HG02610 (cell line): ENCODE measurements at regions not wholly inside any gene's neighbourhood (a gene's known extent, or its start where the extent isn't known, plus 50 kb on each side); places are given as distances from the start of the nearest gene placed in this dataset.

Experiments
- ATAC-seq: cut with Tn5 transposase; IDR thresholded peaks from one replicate; pipeline ENCODE4 v1.9.1; 2021; ENCODE audit warnings: mild to moderate bottlenecking, moderate library complexity; ENCODE audit not compliant: unreplicated experiment

DNA sequence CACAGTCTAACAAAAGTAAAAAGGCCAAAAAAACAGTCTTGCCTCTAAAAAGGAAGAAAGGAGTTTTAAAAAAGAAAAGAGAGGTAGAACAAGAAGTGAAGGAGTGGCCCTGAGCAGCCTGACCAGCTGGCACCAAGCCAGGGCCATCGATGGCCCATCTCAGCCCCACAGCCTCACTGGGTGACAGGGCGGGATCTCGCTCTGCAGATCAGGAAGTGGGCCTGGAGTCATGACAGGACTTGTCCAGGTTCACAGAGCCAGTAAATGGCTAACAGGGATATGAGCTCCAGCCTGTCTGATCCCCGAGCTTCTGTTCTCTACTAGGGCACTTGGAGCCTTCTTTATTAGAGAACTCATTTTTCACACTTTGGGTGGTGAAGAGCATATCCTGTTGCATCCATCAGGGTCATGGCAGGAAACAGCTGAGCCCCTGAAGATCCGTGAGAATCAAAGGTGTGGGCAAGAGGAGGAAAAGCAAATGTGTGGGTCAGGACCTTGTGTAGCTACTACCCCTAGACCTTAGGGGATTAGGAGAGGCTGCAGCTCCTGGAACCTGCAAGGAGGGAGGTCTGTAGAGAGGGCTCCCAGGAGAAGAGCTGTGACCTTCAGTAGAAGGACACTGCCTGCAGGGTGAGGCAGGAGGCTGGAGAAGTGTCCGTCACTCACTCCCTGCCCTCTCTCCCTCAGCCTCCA is 299.0 kb upstream of the MSX2 start:
- ATAC-seq = no peak

DNA sequence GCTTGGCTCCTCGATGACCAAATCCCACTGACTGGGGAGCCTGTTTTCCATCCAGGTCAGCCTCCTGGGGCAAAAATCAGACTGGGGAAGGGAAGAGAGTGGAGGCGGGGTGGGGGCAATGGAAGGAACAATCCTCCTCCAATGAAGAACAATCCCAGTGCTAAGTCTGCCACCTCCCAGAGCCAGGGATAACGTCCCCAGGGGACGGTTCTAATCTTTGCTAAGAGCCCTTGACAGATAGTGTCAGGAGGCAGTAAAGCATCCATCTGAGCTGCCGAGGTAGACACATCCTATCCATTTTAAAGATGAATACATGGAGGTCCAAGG is 298.5 kb upstream of the MSX2 start:
- ATAC-seq = no peak

DNA sequence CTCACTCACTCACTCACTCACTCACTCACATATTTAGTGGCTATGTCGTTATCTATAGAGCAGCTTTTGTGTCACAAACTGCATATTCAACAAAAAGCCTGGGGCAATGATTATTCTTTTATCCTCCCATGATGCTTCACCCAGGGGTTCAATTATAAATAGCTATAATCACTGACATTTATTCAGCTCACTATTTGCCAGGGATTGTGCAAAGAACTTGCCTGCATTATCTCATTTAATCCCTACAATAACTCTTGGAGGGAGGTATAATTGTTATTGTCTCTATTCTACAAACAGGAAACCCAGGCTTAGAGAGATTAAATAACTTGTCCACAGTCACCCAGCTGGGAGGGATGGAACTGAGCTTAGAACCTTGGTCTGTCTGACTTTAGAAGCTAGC is 298.0 kb upstream of the MSX2 start:
- ATAC-seq = no peak

DNA sequence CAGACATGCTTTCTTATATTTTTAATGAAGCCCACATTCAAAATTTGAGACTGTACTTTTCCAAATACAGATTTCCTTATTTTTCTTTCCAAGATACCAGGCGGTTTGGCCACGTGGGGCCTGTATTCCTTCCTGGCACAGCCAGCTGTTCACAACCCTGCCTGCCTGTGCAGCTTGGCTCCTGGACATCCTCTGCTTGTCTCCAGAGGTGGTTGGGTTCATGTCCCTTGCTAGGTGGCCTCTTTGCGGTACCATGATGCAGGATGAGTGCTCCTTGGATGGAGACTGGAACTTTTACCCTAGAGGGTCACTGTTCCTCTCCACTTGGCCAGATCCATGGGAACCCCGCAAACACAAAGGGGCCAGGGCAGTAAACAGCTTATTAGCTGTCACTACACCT is 297.5 kb upstream of the MSX2 start:
- ATAC-seq = no peak

DNA sequence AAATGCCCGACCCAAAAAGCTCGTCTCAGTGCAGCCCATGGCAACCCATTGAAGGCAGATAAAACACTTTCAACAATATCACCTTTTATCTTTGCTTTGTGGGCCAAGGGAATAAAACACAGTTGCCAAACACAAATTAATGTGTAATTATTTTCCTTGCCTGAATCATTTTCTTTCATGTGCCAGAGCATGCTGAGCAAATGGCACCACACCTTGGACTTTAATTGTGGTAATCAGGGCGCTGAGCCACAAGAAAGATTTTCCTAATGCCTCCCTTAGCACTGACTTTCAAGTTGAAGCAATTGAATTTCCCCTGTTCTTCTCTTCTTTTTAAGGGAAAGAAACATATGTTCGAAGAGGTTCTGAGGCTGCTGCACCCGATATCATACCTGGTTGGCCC is 297.1 kb upstream of the MSX2 start:
- no peak for ATAC-seq

DNA sequence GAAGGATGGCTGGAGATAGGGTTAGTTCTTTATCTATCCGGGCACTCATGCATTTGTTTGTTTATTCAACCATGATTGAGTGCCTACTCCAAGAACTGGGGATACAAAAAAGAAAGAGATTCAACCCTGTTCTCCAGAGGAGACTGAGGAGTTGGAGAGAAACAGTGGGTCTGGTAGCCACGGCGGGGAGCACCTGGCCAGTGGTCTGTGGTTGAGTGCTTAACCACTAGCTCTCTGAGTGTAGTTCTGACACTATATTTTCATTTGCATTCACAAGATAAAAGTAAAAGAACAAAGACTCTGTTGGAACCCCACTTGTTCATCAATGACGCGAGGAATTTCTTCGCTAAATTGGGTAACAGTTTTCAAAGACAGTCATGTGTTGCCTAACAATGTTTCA is 295.5 kb upstream of the MSX2 start:
- ATAC-seq = no peak

DNA sequence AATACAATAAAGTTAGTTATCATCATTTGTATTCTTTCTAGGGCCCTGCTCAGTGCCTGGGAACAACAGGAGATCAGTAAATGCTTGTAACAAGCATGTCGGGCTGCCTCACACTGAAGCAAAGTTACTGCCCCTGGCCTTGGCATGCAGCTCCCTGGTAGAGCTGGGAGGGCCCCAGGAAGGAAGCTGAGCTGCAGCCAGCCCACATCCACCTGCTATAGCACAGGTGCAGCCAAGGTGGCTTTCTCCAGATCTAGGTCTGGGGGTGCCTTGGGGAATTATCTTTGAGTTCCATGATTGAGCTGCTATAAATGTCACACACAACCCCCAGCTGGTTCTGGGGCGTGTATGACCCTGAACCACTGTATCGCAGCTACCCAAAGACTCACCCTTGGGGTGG is 293.4 kb upstream of the MSX2 start:
- ATAC-seq = no peak

DNA sequence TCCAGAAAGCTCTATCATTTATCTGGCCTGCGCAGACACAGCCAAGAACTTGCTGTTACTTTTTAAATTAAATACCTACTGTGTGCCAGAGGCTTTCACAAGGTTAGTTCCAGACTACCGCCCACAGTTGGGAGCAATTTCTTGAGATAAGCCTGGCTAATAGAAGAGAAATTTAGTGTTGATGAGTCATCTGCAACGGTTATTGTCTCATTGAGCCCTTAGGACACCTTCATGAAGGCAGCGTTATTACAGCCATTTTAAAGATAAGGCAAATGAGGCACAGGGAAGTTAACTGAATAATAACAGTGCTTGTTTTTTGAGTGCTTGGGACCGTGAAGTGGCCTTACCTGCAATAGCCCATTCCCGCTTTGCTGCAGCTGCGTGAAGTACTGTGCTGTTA is 292.9 kb upstream of the MSX2 start:
- no peak for ATAC-seq

DNA sequence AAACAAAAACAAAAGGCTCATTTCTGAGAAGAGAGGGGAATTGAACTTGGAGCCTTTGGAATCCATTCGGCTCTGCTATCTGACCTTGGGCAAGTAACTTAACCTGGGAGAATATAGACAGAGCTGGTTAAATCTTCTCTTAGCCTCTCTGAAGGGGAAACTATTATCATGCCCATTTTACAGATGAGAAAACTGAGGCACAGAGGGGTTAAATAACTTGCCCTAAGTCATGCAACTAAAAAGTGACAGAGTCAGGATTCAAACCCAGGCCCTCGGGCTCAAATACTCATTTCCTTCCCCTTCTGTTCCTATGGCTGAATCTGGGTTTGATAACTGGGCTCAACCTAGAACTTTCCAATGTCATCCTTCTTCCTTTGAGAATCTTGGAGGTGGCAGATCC is 291.3 kb upstream of the MSX2 start:
- ATAC-seq = no peak

DNA sequence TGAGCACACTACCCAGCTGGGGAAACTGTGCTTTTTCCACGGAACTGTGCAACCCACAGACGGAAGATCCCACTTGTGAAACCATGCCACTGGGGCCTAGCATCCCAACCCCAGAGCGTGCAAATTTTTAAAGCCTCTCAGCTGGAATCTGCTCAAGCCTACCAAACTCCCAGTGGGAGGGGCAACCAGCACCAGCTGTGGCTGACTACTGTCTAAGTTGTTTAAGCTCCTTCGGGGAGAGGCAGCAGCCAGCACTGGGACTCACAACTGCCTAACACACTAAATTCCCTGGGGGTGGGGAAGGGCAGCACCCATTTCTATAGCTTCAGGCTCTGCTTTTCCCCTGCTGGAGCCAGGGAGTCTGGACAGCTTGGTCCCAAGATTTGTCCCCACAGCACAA is 287.6 kb upstream of the MSX2 start:
- no peak for ATAC-seq

DNA sequence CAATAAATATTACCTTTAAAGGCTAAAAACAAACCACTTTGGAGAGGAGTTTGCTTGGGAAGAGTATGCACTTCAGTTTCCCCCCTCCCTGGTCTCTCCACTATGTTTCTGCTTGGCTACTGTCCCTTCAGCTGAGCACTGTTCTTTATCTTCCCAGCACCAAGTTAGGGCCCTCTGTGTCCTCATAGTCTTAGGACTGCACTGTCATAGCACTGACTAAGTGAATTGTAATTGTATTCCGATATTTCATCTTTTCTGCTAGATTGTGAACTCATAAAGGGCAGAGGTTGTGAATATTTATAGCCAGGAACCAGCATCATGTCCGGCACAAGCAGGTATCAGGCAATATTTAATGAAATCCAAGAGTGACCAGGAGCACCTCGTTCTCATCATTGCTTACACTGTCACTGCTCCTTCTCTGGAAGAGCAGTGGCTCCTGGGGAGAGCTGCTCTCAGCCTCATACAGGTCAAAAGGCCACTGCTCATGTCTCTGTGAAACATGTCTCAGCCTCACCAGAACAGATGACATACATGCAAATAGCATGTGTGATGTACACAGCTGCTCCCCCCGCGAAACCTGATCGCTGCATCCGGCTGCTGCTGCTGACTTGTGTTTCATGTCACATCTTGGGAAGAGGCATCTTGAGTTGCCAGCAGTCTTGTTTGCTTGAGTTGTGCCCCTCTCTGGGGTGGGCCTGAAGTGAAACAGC is 279.7 kb upstream of the MSX2 start:
- ATAC-seq = no peak

DNA sequence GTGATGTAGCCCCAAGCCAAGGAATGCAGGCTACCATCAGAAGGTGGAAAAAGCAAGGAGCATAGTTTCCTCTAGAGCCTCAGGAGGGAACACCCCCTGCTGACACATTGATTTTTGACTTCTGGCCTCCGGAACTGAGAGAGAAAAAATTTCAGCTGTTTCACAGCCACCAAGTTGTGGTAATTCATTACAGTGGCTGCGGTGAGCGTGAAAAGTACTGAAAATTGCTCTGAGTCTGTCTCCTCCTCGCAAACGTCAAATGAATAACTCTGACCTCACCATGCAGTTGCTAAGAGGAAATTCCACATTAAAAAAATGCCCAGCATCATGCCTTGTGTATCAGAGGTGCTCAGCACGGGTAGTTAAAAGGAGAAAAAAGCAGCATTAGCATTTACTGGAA is 277.9 kb upstream of the MSX2 start:
- no peak for ATAC-seq

DNA sequence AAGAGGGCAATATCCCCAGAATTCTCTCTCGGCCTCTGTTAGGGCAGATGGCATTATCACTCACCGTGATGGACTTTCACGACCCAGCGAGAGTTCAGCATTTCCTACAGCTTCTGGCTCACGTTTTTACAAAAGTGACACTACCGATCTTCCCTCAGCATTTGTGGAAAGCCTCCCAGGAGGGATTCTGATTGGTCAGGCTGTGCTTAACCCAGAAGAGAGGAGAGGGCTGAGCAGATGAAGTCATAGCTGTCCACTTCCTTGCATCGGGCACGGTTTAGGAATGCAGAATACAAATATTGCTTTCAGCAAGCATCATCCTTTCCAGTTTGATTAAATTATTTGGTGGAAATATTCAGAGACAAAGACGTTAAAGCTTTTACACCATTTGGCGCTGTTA is 277.4 kb upstream of the MSX2 start:
- ATAC-seq = no peak

DNA sequence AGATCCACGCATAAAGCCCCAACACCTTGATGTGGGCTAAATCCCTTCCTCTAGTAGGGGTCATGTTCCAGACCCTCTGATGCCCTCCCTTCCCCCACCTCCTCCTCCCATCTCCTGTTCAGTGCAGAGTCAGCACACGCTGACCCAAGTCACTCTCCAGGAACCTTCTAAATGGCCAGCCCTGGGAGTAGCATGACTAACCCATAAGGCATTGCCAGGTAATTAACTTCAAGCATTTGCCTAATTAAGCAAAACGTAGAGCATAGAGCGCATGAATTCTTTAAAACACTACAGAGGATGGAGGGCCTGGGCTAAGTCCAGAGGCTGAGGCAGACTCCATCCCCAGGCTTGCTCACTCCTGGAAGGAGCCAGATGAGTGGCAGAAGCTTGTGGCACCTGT is 276.3 kb upstream of the MSX2 start:
- no peak for ATAC-seq

DNA sequence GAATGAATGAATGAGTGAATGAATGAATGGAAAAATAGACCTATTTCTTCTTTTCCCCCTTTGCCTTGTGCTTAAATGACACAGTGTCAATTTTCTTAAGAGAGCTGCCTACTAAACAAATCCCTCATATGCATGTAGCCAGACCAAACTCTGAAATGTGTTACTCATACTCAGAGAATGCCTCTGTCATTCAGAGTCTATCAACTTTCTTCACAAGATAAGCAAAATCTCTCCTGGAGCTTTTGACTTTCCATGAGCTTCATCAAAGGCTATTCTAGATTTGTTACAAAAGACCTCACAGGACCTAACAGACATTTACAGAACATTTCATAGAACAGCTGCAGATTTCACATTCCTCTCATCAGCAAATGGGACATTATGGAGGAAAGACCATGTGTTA is 275.7 kb upstream of the MSX2 start:
- ATAC-seq = no peak

DNA sequence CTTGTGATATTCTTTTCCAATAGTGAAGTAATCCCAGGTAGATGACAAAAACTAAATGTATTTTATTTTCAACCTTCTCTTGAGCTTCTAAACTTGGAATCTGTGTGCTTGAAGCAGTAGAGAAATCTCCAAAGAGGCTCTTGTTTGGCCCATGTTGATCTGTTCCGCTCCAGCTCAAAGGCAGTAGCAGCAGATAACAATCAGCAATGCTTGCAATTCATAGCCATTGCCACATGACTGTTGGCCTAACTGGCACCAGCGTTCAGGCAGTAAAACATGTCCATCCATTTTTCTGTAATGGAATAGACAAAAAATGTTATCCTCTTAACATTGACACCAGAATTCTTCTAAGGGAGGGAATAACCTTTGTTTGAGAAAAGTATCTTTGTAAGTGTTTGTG is 270.7 kb upstream of the MSX2 start:
- no peak for ATAC-seq

DNA sequence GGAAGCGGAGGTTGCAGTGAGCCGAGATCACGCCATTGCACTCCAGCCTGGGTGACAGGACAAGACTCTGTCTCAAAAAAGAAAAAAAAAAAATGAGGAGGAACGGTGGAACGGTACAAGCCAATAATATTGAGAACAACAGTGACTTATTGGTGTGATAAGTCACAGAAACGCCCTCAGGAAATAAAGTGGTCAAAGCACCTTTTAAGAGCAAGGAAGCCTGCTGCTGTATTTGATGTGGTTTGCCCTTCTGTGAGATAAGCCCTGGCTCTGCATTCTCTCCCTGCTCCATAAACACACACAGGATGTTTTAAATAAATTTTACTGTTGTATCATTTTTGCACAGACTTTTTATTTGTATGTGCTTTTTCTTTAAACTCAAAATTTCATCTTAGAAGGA is 269.9 kb upstream of the MSX2 start:
- no peak for ATAC-seq

DNA sequence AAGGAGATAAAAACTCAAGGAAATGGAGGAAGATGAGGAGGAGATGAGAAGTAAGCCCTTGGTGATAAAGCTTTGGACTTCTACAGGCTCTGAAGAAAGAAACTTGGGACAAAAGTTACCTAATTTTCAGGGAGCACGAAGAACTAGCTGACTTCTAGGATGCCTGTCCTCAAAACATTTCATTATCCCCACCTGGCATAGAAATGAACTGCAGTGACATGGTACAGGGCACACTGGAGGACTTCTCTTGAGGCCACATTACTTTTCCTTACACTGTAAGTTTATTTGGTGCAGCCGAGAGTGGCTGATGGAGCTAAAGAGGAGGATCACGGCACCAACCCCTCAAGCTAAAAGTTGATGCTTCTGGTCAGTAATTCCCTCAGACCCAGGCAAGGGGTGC is 269.5 kb upstream of the MSX2 start:
- ATAC-seq = no peak

DNA sequence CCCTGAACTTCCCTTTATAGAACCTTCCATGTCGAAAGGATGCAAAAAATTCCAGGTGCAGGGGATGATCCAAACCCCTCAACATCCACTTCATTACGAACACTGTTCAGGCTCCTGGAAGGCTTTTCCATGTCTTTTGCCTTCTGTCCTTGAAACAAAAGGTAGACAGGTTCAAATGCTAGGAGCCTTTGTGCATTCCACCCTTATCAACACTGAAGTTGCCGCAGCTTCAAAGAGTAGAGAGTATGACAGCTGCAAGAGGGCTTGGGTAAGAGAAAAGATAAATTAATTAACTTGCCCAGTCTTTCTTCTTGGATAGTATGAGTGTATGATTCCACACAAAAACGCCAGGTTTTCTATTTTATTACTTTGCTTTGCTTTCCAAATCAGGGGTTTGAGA is 269.1 kb upstream of the MSX2 start:
- no peak for ATAC-seq

DNA sequence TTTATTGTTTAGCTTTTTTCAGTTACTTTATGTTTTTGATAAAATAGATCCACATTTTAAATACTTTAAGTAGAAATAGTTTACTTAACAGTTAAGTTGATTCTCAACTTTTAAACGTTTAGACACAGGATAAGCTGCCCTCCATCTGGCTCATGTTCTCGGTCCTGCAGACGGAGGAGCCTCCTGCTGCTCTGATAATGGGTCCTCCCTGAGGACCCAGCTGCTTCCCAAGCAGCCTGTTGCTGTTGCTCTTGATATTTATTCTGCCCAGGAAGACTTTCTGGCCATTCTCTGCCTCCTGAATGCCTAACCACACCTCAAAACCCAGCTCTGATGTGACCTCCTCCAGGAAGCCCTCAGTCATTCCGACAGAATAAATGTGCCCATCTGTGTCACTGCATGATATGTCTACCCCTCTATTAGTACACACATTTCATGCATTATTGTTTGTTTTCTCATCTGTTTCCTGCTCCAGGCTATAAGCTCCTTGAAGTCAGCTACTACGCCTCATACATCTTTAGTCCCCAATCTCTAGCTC is 267.2 kb upstream of the MSX2 start:
- ATAC-seq = no peak

DNA sequence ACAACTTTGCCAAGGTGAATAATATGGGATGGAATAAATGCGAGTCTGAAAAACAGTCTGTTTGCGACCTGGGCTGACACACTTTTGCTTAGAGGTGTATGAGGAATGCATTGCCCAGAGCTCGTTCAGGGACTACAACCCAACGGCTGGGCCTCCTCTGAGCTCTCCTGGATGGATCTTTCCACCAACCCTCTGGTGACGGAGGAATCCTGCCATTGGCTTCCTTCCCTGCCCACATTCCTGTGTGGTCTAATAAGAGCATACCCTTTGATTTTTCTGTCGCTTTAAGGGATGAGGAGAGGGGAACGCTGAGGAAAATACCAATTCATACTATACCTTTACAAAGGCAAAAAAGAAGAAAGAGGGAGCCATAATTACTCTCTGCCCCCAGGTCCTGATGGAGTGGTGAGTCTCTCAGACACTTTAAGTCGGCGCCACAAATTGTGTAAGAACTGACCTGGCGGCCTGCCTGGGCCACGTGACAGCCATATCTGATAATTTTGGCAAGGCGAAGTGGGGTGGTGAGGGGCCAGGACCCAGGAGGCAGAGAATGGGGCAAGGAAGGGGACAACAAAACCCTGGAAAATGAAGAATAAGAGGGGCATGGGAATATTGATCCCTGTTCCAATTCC is 265.2 kb upstream of the MSX2 start:
- ATAC-seq = no peak

DNA sequence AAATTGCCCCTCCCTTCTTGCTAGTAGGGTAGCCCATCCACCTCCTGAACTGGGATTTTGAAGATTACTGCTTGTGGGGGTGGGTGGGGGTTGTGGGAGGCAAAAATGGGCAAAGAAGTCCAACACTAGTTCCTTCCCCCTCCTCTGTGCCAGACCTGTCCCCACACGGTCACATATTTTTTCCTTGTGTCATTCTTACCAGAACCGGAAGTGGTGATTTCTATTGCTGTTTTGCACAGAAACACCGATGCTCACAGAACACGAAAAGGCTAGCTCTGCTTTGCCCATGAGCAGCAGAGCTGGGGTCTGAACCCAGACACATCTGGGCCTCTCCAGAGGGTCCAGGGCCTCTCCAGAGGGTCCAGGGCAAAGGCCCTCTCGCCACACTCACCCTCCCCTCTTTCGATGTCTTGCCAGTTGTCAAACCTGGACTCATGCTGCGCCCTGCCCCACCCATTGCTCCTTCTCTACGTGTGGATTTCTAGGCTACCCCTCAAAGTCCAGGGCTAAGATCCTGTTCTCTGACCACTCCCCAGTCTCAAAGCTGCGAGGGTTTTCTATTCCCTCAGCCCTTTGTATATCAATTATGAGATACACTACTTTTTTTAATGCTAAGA is 264.4 kb upstream of the MSX2 start:
- ATAC-seq = no peak
